HEK293 (cell line): ENCODE measurements at regions not wholly inside any gene's neighbourhood (a gene's known extent, or its start where the extent isn't known, plus 50 kb on each side); places are given as distances from the start of the nearest gene placed in this dataset.

Experiments
- CTCF ChIA-PET: fragments of 350-600 bp; formaldehyde crosslinking; extraction: SDS; loops from one replicate; lab custom pipeline; 2021; ENCODE audit warnings: antibody characterized with exemption; lab: Yijun Ruan, JAX
- POLR2A ChIA-PET: fragments of 300-600 bp; formaldehyde crosslinking; extraction: SDS; loops from one replicate; lab custom pipeline; 2020; ENCODE audit warnings: antibody characterized with exemption, inconsistent platforms; lab: Yijun Ruan, JAX
- H3K27ac ChIP-seq: fragments of 200-500 bp; sonication (Bioruptor generic); 2 replicates; pipeline ENCODE4 v1.5.1; 2014; ENCODE audit warnings: low read depth, low read length, control low read depth, inconsistent platforms; ENCODE audit errors: extremely low read depth
- H3K36me3 ChIP-seq, 2 experiments: fragments of 200-500 bp in 1 of 2; sonication (Bioruptor generic) in 1 of 2; 1 replicate in 1 of 2; 2 replicates in 1 of 2; pipeline ENCODE4 v1.5.1; 2014 to 2017; ENCODE audit warnings: inconsistent platforms in 2 of 2, low read length in 2 of 2; ENCODE audit not compliant: control insufficient read depth in 2 of 2, insufficient read depth in 1 of 2
- H3K4me1 ChIP-seq: fragments of 200-500 bp; sonication (Bioruptor generic); 2 replicates; pipeline ENCODE4 v1.5.1; 2014; ENCODE audit warnings: mild to moderate bottlenecking, low read length, inconsistent platforms; ENCODE audit not compliant: control insufficient read depth, insufficient read depth
- H3K4me3 ChIP-seq: 2 replicates; pipeline ENCODE4 v1.5.1; 2011; ENCODE audit warnings: low read depth, mild to moderate bottlenecking, control low read depth, low read length, moderate library complexity
- H3K9me3 ChIP-seq: fragments of 200-500 bp; sonication (Bioruptor generic); 2 replicates; pipeline ENCODE4 v1.5.1; 2014; ENCODE audit warnings: low read depth, low read length, inconsistent platforms; ENCODE audit not compliant: control insufficient read depth, insufficient read depth
- ATF2 ChIP-seq: fragments of 450-650 bp; formaldehyde crosslinking; IDR thresholded peaks from 2 replicates; pipeline ENCODE4 v1.5.1; 2016; ENCODE audit warnings: missing biosample characterization, missing genetic modification characterization, low read depth
- BCL11B ChIP-seq: fragments of 450-650 bp; formaldehyde crosslinking; IDR thresholded peaks from 2 replicates; pipeline ENCODE4 v1.5.1; 2016; ENCODE audit warnings: low read depth, missing biosample characterization, missing genetic modification characterization
- KLF17 ChIP-seq: fragments of 450-650 bp; formaldehyde crosslinking; IDR thresholded peaks from 2 replicates; pipeline ENCODE4 v1.5.1; 2016; ENCODE audit warnings: missing biosample characterization, missing genetic modification characterization
- PRDM1 ChIP-seq: fragments of 450-650 bp; formaldehyde crosslinking; IDR thresholded peaks from 2 replicates; pipeline ENCODE4; 2016; ENCODE audit warnings: missing biosample characterization, missing genetic modification characterization
- SALL2 ChIP-seq: fragments of 450-650 bp; formaldehyde crosslinking; IDR thresholded peaks from 2 replicates; pipeline ENCODE4 v1.5.0; 2017; ENCODE audit warnings: missing biosample characterization, mild to moderate bottlenecking, missing genetic modification characterization, borderline replicate concordance
- ZBTB49 ChIP-seq: fragments of 450-650 bp; formaldehyde crosslinking; IDR thresholded peaks from 2 replicates; pipeline ENCODE4 v1.5.1; 2016; ENCODE audit warnings: missing biosample characterization, missing genetic modification characterization, low read depth
- ZBTB6 ChIP-seq: fragments of 450-650 bp; formaldehyde crosslinking; IDR thresholded peaks from 2 replicates; pipeline ENCODE4 v1.5.1; 2017; ENCODE audit warnings: missing biosample characterization, missing genetic modification characterization
- ZBTB8A ChIP-seq: fragments of 450-650 bp; formaldehyde crosslinking; IDR thresholded peaks from 2 replicates; pipeline ENCODE4 v1.5.1; 2016; ENCODE audit warnings: missing biosample characterization, missing genetic modification characterization
- ZFHX2 ChIP-seq: fragments of 450-650 bp; formaldehyde crosslinking; conservative IDR thresholded peaks from 2 replicates; pipeline ENCODE4 v1.5.1; 2016; ENCODE audit warnings: missing biosample characterization, missing genetic modification characterization
- ZNF10 ChIP-seq: fragments of 450-650 bp; formaldehyde crosslinking; IDR thresholded peaks from 2 replicates; pipeline ENCODE4 v1.5.1; 2017; ENCODE audit warnings: missing biosample characterization, missing genetic modification characterization
- ZNF112 ChIP-seq: fragments of 450-650 bp; formaldehyde crosslinking; IDR thresholded peaks from 2 replicates; pipeline ENCODE4 v1.5.0; 2017; ENCODE audit warnings: missing biosample characterization, missing genetic modification characterization
- ZNF146 ChIP-seq: fragments of 450-650 bp; formaldehyde crosslinking; IDR thresholded peaks from 2 replicates; pipeline ENCODE4 v1.5.1; 2016; ENCODE audit warnings: missing biosample characterization, missing genetic modification characterization
- ZNF155 ChIP-seq: fragments of 450-650 bp; formaldehyde crosslinking; IDR thresholded peaks from 2 replicates; pipeline ENCODE4 v1.5.1; 2016; ENCODE audit warnings: missing biosample characterization, missing genetic modification characterization
- ZNF404 ChIP-seq: fragments of 450-650 bp; formaldehyde crosslinking; IDR thresholded peaks from 2 replicates; pipeline ENCODE4 v1.5.1; 2017; ENCODE audit warnings: missing biosample characterization, missing genetic modification characterization
- ZNF501 ChIP-seq: fragments of 450-650 bp; formaldehyde crosslinking; IDR thresholded peaks from 2 replicates; pipeline ENCODE4 v1.5.1; 2016; ENCODE audit warnings: missing biosample characterization, missing genetic modification characterization
- ZNF514 ChIP-seq: fragments of 450-650 bp; formaldehyde crosslinking; IDR thresholded peaks from 2 replicates; pipeline ENCODE4 v1.5.1; 2016; ENCODE audit warnings: missing biosample characterization, missing genetic modification characterization
- ZNF660 ChIP-seq: fragments of 450-650 bp; IDR thresholded peaks from 2 replicates; pipeline ENCODE4 v1.5.1; 2018; ENCODE audit warnings: missing biosample characterization, mild to moderate bottlenecking, missing genetic modification characterization
- ZNF692 ChIP-seq: fragments of 450-650 bp; formaldehyde crosslinking; IDR thresholded peaks from 2 replicates; pipeline ENCODE4 v1.5.1; 2016; ENCODE audit warnings: missing biosample characterization, missing genetic modification characterization
- ZNF837 ChIP-seq: fragments of 450-650 bp; formaldehyde crosslinking; IDR thresholded peaks from 2 replicates; pipeline ENCODE4 v1.5.1; 2016; ENCODE audit warnings: missing biosample characterization, missing genetic modification characterization
- ZSCAN30 ChIP-seq: fragments of 450-650 bp; IDR thresholded peaks from 2 replicates; pipeline ENCODE4 v1.5.1; 2018; ENCODE audit warnings: missing biosample characterization, mild to moderate bottlenecking, missing genetic modification characterization, moderate library complexity
- TF ChIP-seq, protein P1 (sequence below): fragments of 450-650 bp; formaldehyde crosslinking; IDR thresholded peaks from 2 replicates; pipeline ENCODE4 v1.5.1; 2016; ENCODE audit warnings: missing biosample characterization, missing genetic modification characterization

GRCh38 chr2:156687715-156688114 is 251.5 kb downstream of the GPD2 start:
- H3K4me1 ChIP-seq, result no peaks in the 10 kb centered on the region
- H3K36me3 ChIP-seq, result no peaks in the 10 kb centered on the region
- H3K4me3 ChIP-seq, result no peak overlapping the region
- H3K9me3 ChIP-seq, result no peaks in the 10 kb centered on the region
- H3K27ac ChIP-seq, result no peak overlapping the region
- TF ChIP-seq ZNF514 (tag by site-specific recombination) (no peak), ZNF404 (no peak), ZNF112 (tag by site-specific recombination) (no peak), ZNF501 (tag by site-specific recombination) (no peak), ZNF660 (tag by site-specific recombination) (no peak), ATF2 (tag by site-specific recombination) (no peak), ZNF146 (no peak), ZNF155 (tag by site-specific recombination) (no peak)
- ChIA-PET POLR2A (no interaction called here), CTCF (no interaction called here)

- Histone ChIP-seq H3K4me1 (no peaks in the 10 kb centered on the region), H3K4me3 (no peak overlapping the region), H3K9me3 (no peaks in the 10 kb centered on the region), H3K27ac (no peak overlapping the region), H3K36me3 (no peaks in the 10 kb centered on the region)
- CTCF ChIA-PET, result interaction anchor here (1.5 kb wide), 1 partner anchor 24 kb away, joined by 3 read pairs; no protein-coding TSS in a partner anchor
- POLR2A ChIA-PET, result no interaction called here
- TF ChIP-seq SALL2 (tag by site-specific recombination), result no peak
- no peak for TF ChIP-seq ZBTB6
- TF ChIP-seq ZFHX2 (tag by site-specific recombination), result no peak
Measured at GRCh38 chr2:156689939-156690338, 253.8 kb downstream of the GPD2 start.

GRCh38 chr2:156691014-156691413 is 254.8 kb downstream of the GPD2 start:
- H3K4me1 ChIP-seq, result no peaks in the 10 kb centered on the region
- no peak for TF ChIP-seq ZSCAN30 (tag by site-specific recombination)
- TF ChIP-seq BCL11B (tag by site-specific recombination), result no peak
- TF ChIP-seq KLF17 (tag by site-specific recombination), result no peak
- no peak for TF ChIP-seq ZNF837 (tag by site-specific recombination)
- TF ChIP-seq ZNF155 (tag by site-specific recombination), result no peak
- no peak for TF ChIP-seq PRDM1 (tag by site-specific recombination)
- TF ChIP-seq ZBTB49 (tag by site-specific recombination), result no peak
- TF ChIP-seq ZNF10, result no peak
- no peak for TF ChIP-seq ZNF692 (tag by site-specific recombination)
- no peak for TF ChIP-seq ZBTB8A (tag by site-specific recombination)
- TF ChIP-seq, protein P1, sequence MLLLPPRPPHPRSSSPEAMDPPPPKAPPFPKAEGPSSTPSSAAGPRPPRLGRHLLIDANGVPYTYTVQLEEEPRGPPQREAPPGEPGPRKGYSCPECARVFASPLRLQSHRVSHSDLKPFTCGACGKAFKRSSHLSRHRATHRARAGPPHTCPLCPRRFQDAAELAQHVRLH (tag by site-specific recombination), result no peak
- no peak overlapping the region for H3K27ac ChIP-seq
- H3K9me3 ChIP-seq, result no peaks in the 10 kb centered on the region
- H3K36me3 ChIP-seq, result no peaks in the 10 kb centered on the region
- ChIA-PET CTCF (interaction anchor here (0.7 to 1.5 kb wide), 2 partner anchors 25 to 57 kb away, joined by 3 read pairs; no protein-coding TSS in a partner anchor), POLR2A (no interaction called here)
- no peak overlapping the region for H3K4me3 ChIP-seq
